Smooth muscle cell (in vitro differentiated cells): ENCODE measurements at regions not wholly inside any gene's neighbourhood (a gene's known extent, or its start where the extent isn't known, plus 50 kb on each side); places are given as distances from the start of the nearest gene placed in this dataset.

Experiments used
- DNase-seq: peaks from one replicate; lab custom pipeline; 2025; ENCODE audit not compliant: unreplicated experiment; lab: John Stamatoyannopoulos, UW
- H2AFZ ChIP-seq: fragments of 200-600 bp; sonication (generic); 2 replicates; pipeline ENCODE4 v1.6.0; 2016; ENCODE audit warnings: antibody characterized with exemption, low read depth, mild to moderate bottlenecking
- H3F3A ChIP-seq: fragments of 200-600 bp; sonication (generic); 2 replicates; pipeline ENCODE4 v1.6.0; 2017; ENCODE audit warnings: antibody characterized with exemption, low read depth
- H3K27ac ChIP-seq: fragments of 200-600 bp; sonication (generic); 2 replicates; pipeline ENCODE4 v1.5.1; 2016; ENCODE audit warnings: low read depth, mild to moderate bottlenecking
- H3K27me3 ChIP-seq: fragments of 200-600 bp; sonication (generic); 2 replicates; pipeline ENCODE4 v1.6.1; 2016; ENCODE audit warnings: low read depth, mild to moderate bottlenecking
- H3K36me3 ChIP-seq: fragments of 200-600 bp; sonication (generic); 2 replicates; pipeline ENCODE4 v1.5.1; 2016; ENCODE audit warnings: low read depth
- H3K4me1 ChIP-seq: fragments of 200-600 bp; sonication (generic); 2 replicates; pipeline ENCODE4 v1.5.1; 2016; ENCODE audit warnings: low read depth
- H3K4me2 ChIP-seq: fragments of 200-600 bp; sonication (generic); 2 replicates; pipeline ENCODE4 v1.6.0; 2016; ENCODE audit warnings: mild to moderate bottlenecking
- H3K4me3 ChIP-seq: fragments of 200-600 bp; sonication (generic); 2 replicates; pipeline ENCODE4 v1.5.1; 2016; ENCODE audit warnings: mild to moderate bottlenecking
- H3K79me2 ChIP-seq: fragments of 200-600 bp; sonication (generic); 2 replicates; pipeline ENCODE4 v1.6.0; 2016; ENCODE audit warnings: low read depth, mild to moderate bottlenecking
- H3K9ac ChIP-seq: fragments of 200-600 bp; sonication (generic); 2 replicates; pipeline ENCODE4 v1.6.0; 2016; ENCODE audit warnings: low read depth
- H3K9me3 ChIP-seq: fragments of 200-600 bp; sonication (generic); replicated peaks from 2 replicates; pipeline ENCODE4 v1.5.1; 2016; ENCODE audit warnings: low read depth
- H4K20me1 ChIP-seq: fragments of 200-600 bp; sonication (generic); 2 replicates; pipeline ENCODE4 v1.6.0; 2016; ENCODE audit warnings: low read depth
- CTCF ChIP-seq: fragments of 200-600 bp; sonication (generic); IDR thresholded peaks from 2 replicates; pipeline ENCODE4 v1.5.1; 2017; ENCODE audit warnings: borderline replicate concordance, mild to moderate bottlenecking, antibody characterized with exemption; ENCODE audit not compliant: insufficient read depth, poor library complexity, severe bottlenecking
- WGBS: methylation state at CpG from one replicate; pipeline ENCODE4 v1.1.7; 2016; ENCODE audit warnings: low lambda C conversion rate; 5-methylcytosine and 5-hydroxymethylcytosine counted together

GRCh38 chr11:45428541-45429230 is 142.5 kb upstream of the SYT13 start:
- no peak for DNase-seq
- Histone ChIP-seq H3F3A (no peaks in the 10 kb centered on the region), H4K20me1 (no peaks in the 10 kb centered on the region), H3K27me3 (peaks cover 14% of the 10 kb centered on the region), H3K27ac (no peak overlapping the region), H3K9me3 (no peaks in the 10 kb centered on the region), H3K4me3 (no peak overlapping the region), H3K36me3 (no peaks in the 10 kb centered on the region), H3K79me2 (no peaks in the 10 kb centered on the region), H3K4me1 (no peaks in the 10 kb centered on the region), H3K9ac (no peak overlapping the region), H2AFZ (no peak overlapping the region), H3K4me2 (no peak overlapping the region)
- WGBS, result 86% methylated on average over 7 of the region's 7 CpGs
- no peak for TF ChIP-seq CTCF

- H3K4me1 ChIP-seq, result no peaks in the 10 kb centered on the region
- H3K4me2 ChIP-seq, result no peak overlapping the region
- no peaks in the 10 kb centered on the region for H3K36me3 ChIP-seq
- H4K20me1 ChIP-seq, result no peaks in the 10 kb centered on the region
- no peak overlapping the region for H3K4me3 ChIP-seq
- no peak overlapping the region for H3K27ac ChIP-seq
- DNase-seq, result no peak
- H3F3A ChIP-seq, result no peaks in the 10 kb centered on the region
- TF ChIP-seq CTCF, result no peak
- H3K27me3 ChIP-seq, result peaks cover 14% of the 10 kb centered on the region
- H3K9me3 ChIP-seq, result no peaks in the 10 kb centered on the region
- H3K79me2 ChIP-seq, result no peaks in the 10 kb centered on the region
- H2AFZ ChIP-seq, result no peak overlapping the region
- no peak overlapping the region for H3K9ac ChIP-seq
- WGBS, result 94% methylated on average over 9 of the region's 9 CpGs
These were observed 142.0 kb upstream of the SYT13 start for GRCh38 chr11:45428116-45428515.

- TF ChIP-seq CTCF, result no peak
- no peak for DNase-seq
- H2AFZ ChIP-seq, result no peak overlapping the region
- H3K36me3 ChIP-seq, result no peaks in the 10 kb centered on the region
- no peak overlapping the region for H3K4me3 ChIP-seq
- no peaks in the 10 kb centered on the region for H3K4me1 ChIP-seq
- H3K27ac ChIP-seq, result no peak overlapping the region
- H3F3A ChIP-seq, result no peaks in the 10 kb centered on the region
- no peaks in the 10 kb centered on the region for H3K79me2 ChIP-seq
- no peaks in the 10 kb centered on the region for H4K20me1 ChIP-seq
- peaks cover 11% of the 10 kb centered on the region for H3K27me3 ChIP-seq
- no peak overlapping the region for H3K4me2 ChIP-seq
- H3K9ac ChIP-seq, result no peak overlapping the region
- 87% methylated on average over 9 of the region's 9 CpGs for WGBS
- no peaks in the 10 kb centered on the region for H3K9me3 ChIP-seq
These were observed 138.5 kb upstream of the SYT13 start for GRCh38 chr11:45424411-45425180.
